IMR-90 (cell line): ENCODE measurements at regions not wholly inside any gene's neighbourhood (a gene's known extent, or its start where the extent isn't known, plus 50 kb on each side); places are given as distances from the start of the nearest gene placed in this dataset.

Experiments
- ATAC-seq: fragments of 200-7000 bp; cut with Tn5 transposase; 2 replicates; pipeline ENCODE4 v1.9.1; 2020; ENCODE audit warnings: low read depth, mild to moderate bottlenecking, moderate library complexity
- BruUV-seq: library from RNA; stranded (reverse); fragments of 400-500 nt; replicated peaks from 2 replicates; lab custom pipeline; 2021; lab: Mats Ljungman, UMichigan
- CTCF ChIA-PET: fragments of 300-600 bp; formaldehyde crosslinking; extraction: SDS; loops from one replicate; lab custom pipeline; 2021; ENCODE audit warnings: antibody characterized with exemption; lab: Yijun Ruan, JAX
- POLR2A ChIA-PET: fragments of 300-600 bp; sonication (Branson Sonifier 250); formaldehyde crosslinking; loops from one replicate; lab custom pipeline; 2022; ENCODE audit warnings: antibody characterized with exemption; ENCODE audit not compliant: unreplicated experiment; lab: Charles Lee
- DNase-seq: peaks from one replicate; pipeline ENCODE4 v3.0.0; 2013
- H2AFZ ChIP-seq: replicated peaks from 2 replicates; pipeline ENCODE3; 2013; ENCODE audit warnings: low read length, mild to moderate bottlenecking; ENCODE audit not compliant: poor library complexity
- H2AK5ac ChIP-seq: 2 replicates; pipeline ENCODE4 v1.6.1; 2013; ENCODE audit warnings: low read depth, low read length, inconsistent platforms
- H2AK9ac ChIP-seq: replicated peaks from 2 replicates; pipeline ENCODE3; 2013; ENCODE audit warnings: mild to moderate bottlenecking, low read depth, low read length, moderate library complexity; ENCODE audit not compliant: poor library complexity
- H2BK120ac ChIP-seq: 2 replicates; pipeline ENCODE4 v1.6.1; 2013; ENCODE audit warnings: low read depth, low read length, inconsistent platforms
- H2BK15ac ChIP-seq: 3 replicates; pipeline ENCODE4 v1.6.1; 2013; ENCODE audit warnings: low read depth, low read length, inconsistent platforms
- H2BK20ac ChIP-seq: 2 replicates; pipeline ENCODE4 v1.6.1; 2013; ENCODE audit warnings: low read depth, mild to moderate bottlenecking, inconsistent platforms, low read length, moderate library complexity
- H2BK5ac ChIP-seq: 2 replicates; pipeline ENCODE4 v1.6.1; 2013; ENCODE audit warnings: mild to moderate bottlenecking, low read depth, low read length, inconsistent platforms; ENCODE audit not compliant: poor library complexity, severe bottlenecking
- H3K14ac ChIP-seq: replicated peaks from 2 replicates; pipeline ENCODE4 v1.6.1; 2013; ENCODE audit warnings: low read depth, low read length, inconsistent platforms
- H3K18ac ChIP-seq: 2 replicates; pipeline ENCODE4 v1.6.1; 2013; ENCODE audit warnings: low read depth, low read length, control low read depth
- H3K23ac ChIP-seq: 2 replicates; pipeline ENCODE4 v1.6.1; 2013; ENCODE audit warnings: low read depth, low read length, inconsistent platforms
- H3K27ac ChIP-seq: 2 replicates; pipeline ENCODE4 v1.5.1; 2013; ENCODE audit warnings: mild to moderate bottlenecking, control low read depth, low read length; ENCODE audit not compliant: insufficient read depth
- H3K27me3 ChIP-seq: 2 replicates; pipeline ENCODE4 v1.6.1; 2013; ENCODE audit warnings: low read length; ENCODE audit not compliant: control insufficient read depth, insufficient read depth
- H3K36me3 ChIP-seq: 2 replicates; pipeline ENCODE4 v1.6.1; 2013; ENCODE audit warnings: low read length, mixed read lengths; ENCODE audit not compliant: control insufficient read depth, insufficient read depth
- H3K4ac ChIP-seq: 2 replicates; pipeline ENCODE4 v1.6.1; 2013; ENCODE audit warnings: low read depth, low read length, inconsistent platforms
- H3K4me1 ChIP-seq: 2 replicates; pipeline ENCODE4 v1.6.1; 2013; ENCODE audit warnings: low read length, mixed read lengths; ENCODE audit not compliant: control insufficient read depth, insufficient read depth
- H3K4me2 ChIP-seq: 2 replicates; pipeline ENCODE4 v1.6.1; 2013; ENCODE audit warnings: low read depth, mild to moderate bottlenecking, control low read depth, low read length, moderate library complexity
- H3K4me3 ChIP-seq: 2 replicates; pipeline ENCODE4 v1.5.1; 2013; ENCODE audit warnings: low read depth, mild to moderate bottlenecking, control low read depth, low read length, moderate library complexity; ENCODE audit not compliant: insufficient read depth
- H3K56ac ChIP-seq: 2 replicates; pipeline ENCODE4 v1.6.1; 2013; ENCODE audit warnings: low read length, inconsistent platforms; ENCODE audit not compliant: insufficient read depth; ENCODE audit errors: extremely low read depth
- H3K79me1 ChIP-seq, 2 experiments: 2 replicates each; pipeline ENCODE4 v1.6.1; 2013; ENCODE audit warnings: low read length in 2 of 2, inconsistent platforms in 1 of 2, low read depth in 1 of 2
- H3K9ac ChIP-seq: 2 replicates; pipeline ENCODE4 v1.6.1; 2013; ENCODE audit warnings: low read depth, low read length, control low read depth
- H3K9me1 ChIP-seq: 2 replicates; pipeline ENCODE4 v1.6.1; 2013; ENCODE audit warnings: low read length, inconsistent platforms; ENCODE audit not compliant: insufficient read depth
- H3K9me3 ChIP-seq: 2 replicates; pipeline ENCODE4 v1.6.1; 2013; ENCODE audit warnings: low read length; ENCODE audit not compliant: control insufficient read depth, insufficient read depth
- H4K20me1 ChIP-seq: 2 replicates; pipeline ENCODE4 v1.6.1; 2013; ENCODE audit warnings: low read length, inconsistent platforms; ENCODE audit not compliant: insufficient read depth
- H4K5ac ChIP-seq: 2 replicates; pipeline ENCODE4 v1.6.1; 2013; ENCODE audit warnings: mild to moderate bottlenecking, low read depth, low read length, control low read depth
- H4K8ac ChIP-seq, 2 experiments: 2 replicates each; pipeline ENCODE4 v1.6.1; 2013; ENCODE audit warnings: low read depth in 2 of 2, low read length in 2 of 2, control low read depth in 1 of 2, inconsistent platforms in 1 of 2
- H4K91ac ChIP-seq: 2 replicates; pipeline ENCODE4 v1.6.1; 2013; ENCODE audit warnings: low read depth, low read length, inconsistent platforms; ENCODE audit not compliant: insufficient read depth
- BHLHE40 ChIP-seq: fragments of 150-350 bp; IDR thresholded peaks from 2 replicates; pipeline ENCODE4 v1.6.1; 2016; ENCODE audit warnings: mild to moderate bottlenecking, low read depth, low read length
- CEBPB ChIP-seq: IDR thresholded peaks from 2 replicates; pipeline ENCODE4 v1.6.1; 2012; ENCODE audit warnings: low read depth, low read length, improper control_type of control experiment
- CHD1 ChIP-seq: IDR thresholded peaks from 2 replicates; pipeline ENCODE4 v1.6.1; 2012; ENCODE audit warnings: low read depth, low read length, improper control_type of control experiment
- CTCF ChIP-seq: conservative IDR thresholded peaks from 2 replicates; pipeline ENCODE4 v1.5.1; 2012; ENCODE audit warnings: mild to moderate bottlenecking, low read depth, low read length, improper control_type of control experiment
- FOS ChIP-seq: fragments of 150-350 bp; IDR thresholded peaks from 2 replicates; pipeline ENCODE4 v1.6.1; 2016; ENCODE audit warnings: low read depth, low read length
- MAFK ChIP-seq: IDR thresholded peaks from 2 replicates; pipeline ENCODE4 v1.6.1; 2012; ENCODE audit warnings: low read depth, low read length, improper control_type of control experiment
- MAZ ChIP-seq: IDR thresholded peaks from 2 replicates; pipeline ENCODE4 v1.6.1; 2012; ENCODE audit warnings: low read depth, mild to moderate bottlenecking, low read length, improper control_type of control experiment, moderate library complexity, borderline replicate concordance
- MXI1 ChIP-seq: IDR thresholded peaks from 2 replicates; pipeline ENCODE4 v1.6.1; 2012; ENCODE audit warnings: low read depth, mild to moderate bottlenecking, low read length, moderate library complexity, borderline replicate concordance
- NFE2L2 ChIP-seq: fragments of 150-350 bp; IDR thresholded peaks from 2 replicates; pipeline ENCODE4 v1.6.1; 2016; ENCODE audit warnings: low read depth, mild to moderate bottlenecking, low read length
- POLR2A ChIP-seq: IDR thresholded peaks from 2 replicates; pipeline ENCODE4 v1.6.1; 2012; ENCODE audit warnings: mild to moderate bottlenecking, low read depth, low read length
- RAD21 ChIP-seq: IDR thresholded peaks from 2 replicates; pipeline ENCODE4 v1.6.1; 2012; ENCODE audit warnings: low read length, improper control_type of control experiment
- RCOR1 ChIP-seq: IDR thresholded peaks from 2 replicates; pipeline ENCODE4 v1.6.1; 2012; ENCODE audit warnings: mild to moderate bottlenecking, low read length, improper control_type of control experiment; ENCODE audit not compliant: insufficient replicate concordance
- RFX5 ChIP-seq: IDR thresholded peaks from 2 replicates; pipeline ENCODE4 v1.8.0; 2012; ENCODE audit warnings: low read depth, mild to moderate bottlenecking, low read length, moderate library complexity
- SMC3 ChIP-seq: fragments of 150-350 bp; IDR thresholded peaks from 2 replicates; pipeline ENCODE4 v1.6.1; 2016; ENCODE audit warnings: low read depth, mild to moderate bottlenecking, antibody characterized with exemption, low read length, moderate library complexity
- USF2 ChIP-seq: fragments of 150-350 bp; IDR thresholded peaks from 2 replicates; pipeline ENCODE4 v1.6.1; 2017; ENCODE audit warnings: mild to moderate bottlenecking, antibody characterized with exemption, low read length, low read depth
- WGBS, 2 experiments: methylation state at CpG; one replicate each; pipeline versions ENCODE4 v1.1.5 to v1.1.7; 2013; ENCODE audit warnings: missing lambda C conversion rate in 2 of 2; ENCODE audit not compliant: insufficient read length in 1 of 2; ENCODE audit errors: extremely low coverage in 2 of 2; 5-methylcytosine and 5-hydroxymethylcytosine counted together
- dilution Hi-C: fragments of 300-500 bp; cut with HindIII; formaldehyde crosslinking; loops from one replicate; pipeline ENCODE4 v1.14.3; 2018; ENCODE audit warnings: low sequenced_read_pairs; ENCODE audit not compliant: unreplicated experiment
- in situ Hi-C: fragments of 300-500 bp; cut with MboI; formaldehyde crosslinking; loops from 3 replicates; pipeline ENCODE4 v1.14.3; 2019; ENCODE audit warnings: low sequenced_read_pairs, inconsistent platforms, mixed read lengths
- intact Hi-C: fragments of 100-400 bp; cut with micrococcal nuclease; formaldehyde crosslinking; loops from 2 replicates; pipeline ENCODE4 v1.10.0; 2022
- TF ChIP-seq, protein P1 (sequence below): fragments of 150-350 bp; IDR thresholded peaks from 2 replicates; pipeline ENCODE4 v1.6.1; 2016; ENCODE audit warnings: low read depth, mild to moderate bottlenecking, low read length, moderate library complexity, borderline replicate concordance

GRCh38 chr14:49193332-49194065 lies 392.7 kb downstream of the RPS29 start:
- Histone ChIP-seq H2BK5ac (no peak overlapping the region), H2AFZ (no peak overlapping the region), H2AK9ac (no peak overlapping the region), H3K4me3 (no peak overlapping the region), H4K91ac (no peak overlapping the region), H3K9ac (no peak overlapping the region), H3K56ac (no peak overlapping the region), H3K36me3 (no peaks in the 10 kb centered on the region), H4K5ac (no peak overlapping the region), H3K79me1 (no peaks in the 10 kb centered on the region), H3K18ac (no peak overlapping the region), H3K14ac (no peak overlapping the region), H2BK15ac (no peak overlapping the region), H3K9me1 (no peaks in the 10 kb centered on the region), H3K4me1 (no peaks in the 10 kb centered on the region), H2AK5ac (no peak overlapping the region), H4K8ac (no peak overlapping the region), H3K23ac (no peak overlapping the region), H3K4ac (no peak overlapping the region), H4K20me1 (no peaks in the 10 kb centered on the region), H3K9me3 (no peaks in the 10 kb centered on the region; the same call in 1 of the 2 replicates), H2BK20ac (no peak overlapping the region), H3K27me3 (no peaks in the 10 kb centered on the region), H3K4me2 (no peak overlapping the region), H2BK120ac (no peak overlapping the region), H3K27ac (no peak overlapping the region)
- in situ Hi-C loops, result no loop called here
- intact Hi-C loops, result no loop called here
- dilution Hi-C loops, result no loop called here
- POLR2A ChIA-PET, result no interaction called here
- ATAC-seq, result no peak
- CTCF ChIA-PET, result no interaction called here
- BruUV-seq, result no TSS peak
- WGBS, 2 experiments, result no CpG with 5 or more reads among the region's 7 CpGs
- no peak for DNase-seq
- TF ChIP-seq POLR2A, result no peak
- TF ChIP-seq MAFK, result no peak
- TF ChIP-seq SMC3, result no peak
- no peak for TF ChIP-seq NFE2L2
- TF ChIP-seq BHLHE40, result no peak
- TF ChIP-seq RAD21, result no peak
- TF ChIP-seq CTCF, result no peak
- TF ChIP-seq, protein P1, sequence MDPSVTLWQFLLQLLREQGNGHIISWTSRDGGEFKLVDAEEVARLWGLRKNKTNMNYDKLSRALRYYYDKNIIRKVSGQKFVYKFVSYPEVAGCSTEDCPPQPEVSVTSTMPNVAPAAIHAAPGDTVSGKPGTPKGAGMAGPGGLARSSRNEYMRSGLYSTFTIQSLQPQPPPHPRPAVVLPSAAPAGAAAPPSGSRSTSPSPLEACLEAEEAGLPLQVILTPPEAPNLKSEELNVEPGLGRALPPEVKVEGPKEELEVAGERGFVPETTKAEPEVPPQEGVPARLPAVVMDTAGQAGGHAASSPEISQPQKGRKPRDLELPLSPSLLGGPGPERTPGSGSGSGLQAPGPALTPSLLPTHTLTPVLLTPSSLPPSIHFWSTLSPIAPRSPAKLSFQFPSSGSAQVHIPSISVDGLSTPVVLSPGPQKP, result no peak
- TF ChIP-seq MAZ, result no peak
- no peak for TF ChIP-seq MXI1
- TF ChIP-seq CEBPB, result no peak
- TF ChIP-seq USF2, result no peak
- no peak for TF ChIP-seq RFX5
- no peak for TF ChIP-seq FOS
- TF ChIP-seq RCOR1, result no peak
- TF ChIP-seq CHD1, result no peak
